ENCODE measurements at regions not wholly inside any gene's neighbourhood (a gene's known extent, or its start where the extent isn't known, plus 50 kb on each side); places are given as distances from the start of the nearest gene placed in this dataset.
"Not testable (repeated sequence)": the region's sequence is repeated elsewhere in the genome, so short reads cannot be mapped to it uniquely, and the experiment has no call there.

DNA sequence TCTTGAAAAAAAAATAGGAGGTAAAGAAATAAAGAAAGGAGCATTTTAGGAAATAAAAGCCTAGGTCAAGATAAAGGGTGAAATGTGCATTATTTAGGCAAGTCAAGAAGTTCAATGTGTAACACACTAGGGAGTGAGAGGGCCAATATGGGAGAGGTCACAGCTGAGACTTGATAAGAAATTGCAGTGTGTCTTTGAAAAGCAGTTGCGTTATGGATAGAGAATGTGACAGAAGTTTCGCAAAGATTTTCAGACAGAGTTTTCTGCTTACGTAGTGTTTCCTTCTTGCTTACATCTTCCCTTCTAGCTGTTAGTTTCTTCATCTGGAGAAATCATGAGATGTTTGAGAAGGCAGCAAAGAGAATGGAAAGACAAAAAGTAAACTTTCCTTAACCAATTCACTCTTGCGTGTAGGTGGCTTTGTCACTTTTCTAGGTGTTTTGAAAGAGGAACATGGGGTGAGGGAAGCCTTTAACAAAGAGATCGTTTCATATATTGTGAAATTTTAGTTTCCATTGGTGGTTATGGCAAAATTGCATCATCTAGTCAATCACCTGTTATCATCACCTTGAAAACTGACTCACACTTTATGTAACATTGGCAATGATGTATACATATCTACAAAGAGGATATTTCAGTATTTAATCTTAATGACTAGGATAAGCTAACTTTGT, 975.5 kb downstream of the OLFM4 start:
- DNase-seq: no peak

DNA sequence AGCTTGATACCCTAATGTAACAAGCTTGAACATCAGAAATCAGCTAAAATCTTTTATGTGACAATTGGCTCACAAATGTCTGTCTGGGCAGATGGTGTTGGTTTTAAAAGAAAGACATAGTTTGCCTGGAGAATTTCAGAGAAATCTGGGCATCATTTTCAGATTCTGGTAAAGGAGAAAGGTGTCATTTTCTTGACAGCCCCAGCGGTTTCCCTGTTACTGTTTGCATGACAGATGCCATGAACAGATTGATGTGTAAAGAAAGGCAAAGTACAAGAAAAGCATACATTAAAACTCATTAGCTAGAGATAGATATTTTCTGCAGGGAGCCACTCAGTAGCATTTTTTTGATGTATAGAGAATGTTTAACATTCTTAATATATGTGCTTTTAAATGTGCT, 987.9 kb downstream of the OLFM4 start:
- no peak for DNase-seq

DNA sequence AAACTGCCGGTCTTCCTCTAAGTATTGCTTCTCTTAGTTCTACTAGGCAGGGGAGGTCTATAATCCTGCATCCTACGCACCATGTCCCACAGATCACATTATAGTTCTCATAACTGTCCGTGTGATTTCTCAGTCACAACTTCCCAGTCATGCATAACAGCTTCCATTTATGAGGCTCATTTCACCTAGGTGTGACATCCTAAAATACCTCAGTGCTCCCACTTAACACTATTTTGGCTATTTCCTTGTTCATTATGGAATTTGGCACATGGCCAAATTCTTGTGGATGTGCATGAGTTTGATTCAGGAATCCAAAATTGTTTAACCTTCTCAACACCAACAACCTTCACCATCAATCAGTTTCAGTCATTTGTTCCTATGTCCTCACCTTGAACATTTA, 989.9 kb downstream of the OLFM4 start:
- DNase-seq: no peak

DNA sequence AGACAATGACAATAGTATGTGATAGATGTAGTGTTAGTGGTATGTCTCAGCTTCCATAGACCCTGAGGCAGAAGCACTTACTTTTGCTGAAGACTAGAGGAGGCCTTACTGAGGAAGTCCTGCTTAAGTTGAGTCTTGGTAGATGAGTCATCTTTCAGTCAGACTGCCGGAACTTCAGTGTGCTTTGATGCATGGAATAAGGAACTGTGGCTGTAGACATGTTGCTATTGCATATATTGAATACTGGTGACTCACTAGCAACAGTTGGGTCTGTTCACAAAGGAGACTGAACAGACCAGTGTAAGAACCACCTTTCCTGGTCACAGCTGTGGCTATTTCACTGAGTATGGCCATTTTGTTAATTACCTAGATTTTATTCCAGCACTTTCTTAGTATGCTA, 1000.6 kb downstream of the OLFM4 start:
- DNase-seq: no peak

DNA sequence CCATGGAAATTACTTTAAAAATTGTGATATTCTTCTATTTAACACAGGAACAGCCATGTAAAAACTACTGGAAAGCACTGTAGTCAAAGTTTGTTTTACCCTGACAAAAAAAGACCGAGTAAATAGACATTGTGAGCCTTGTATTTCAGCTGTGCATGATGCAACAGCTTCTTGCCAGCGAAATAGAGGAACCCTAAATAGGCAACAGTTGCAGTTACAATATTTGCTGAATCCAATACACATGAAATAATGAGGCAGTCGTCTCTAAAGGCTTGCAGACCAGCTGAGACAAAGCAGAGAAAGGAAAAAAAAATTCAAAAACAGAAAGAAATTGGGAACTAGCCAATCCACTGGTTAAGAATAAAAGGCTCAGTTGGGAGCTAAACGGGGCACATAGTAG, 1001.1 kb downstream of the OLFM4 start:
- no peak for DNase-seq

DNA sequence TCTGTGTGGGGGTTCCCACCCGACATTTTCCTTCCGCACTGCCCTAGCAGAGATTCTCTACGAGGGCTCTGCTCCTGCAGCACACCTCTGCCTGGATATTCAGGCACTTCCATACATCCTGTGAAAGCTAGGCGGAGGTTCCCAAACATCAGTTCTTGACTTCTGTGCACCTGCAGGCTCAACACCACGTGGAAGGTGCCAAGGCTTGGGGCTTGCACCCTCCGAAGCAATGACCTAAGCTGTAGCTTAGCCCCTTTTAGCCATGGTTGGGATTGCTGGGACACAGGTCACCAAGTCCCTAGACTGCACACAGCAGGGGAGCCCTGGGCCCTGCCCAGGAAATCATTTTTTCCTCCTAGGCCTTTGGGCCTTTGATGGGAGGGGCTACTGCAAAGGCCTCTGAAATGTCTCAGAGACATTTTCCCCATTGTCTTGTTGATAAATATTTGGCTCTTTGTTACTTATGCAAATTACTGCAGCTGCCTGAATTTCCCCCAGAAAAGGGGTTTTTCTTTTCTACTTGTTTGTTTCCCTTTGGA, 1004.8 kb downstream of the OLFM4 start:
- DNase-seq: no peak

DNA sequence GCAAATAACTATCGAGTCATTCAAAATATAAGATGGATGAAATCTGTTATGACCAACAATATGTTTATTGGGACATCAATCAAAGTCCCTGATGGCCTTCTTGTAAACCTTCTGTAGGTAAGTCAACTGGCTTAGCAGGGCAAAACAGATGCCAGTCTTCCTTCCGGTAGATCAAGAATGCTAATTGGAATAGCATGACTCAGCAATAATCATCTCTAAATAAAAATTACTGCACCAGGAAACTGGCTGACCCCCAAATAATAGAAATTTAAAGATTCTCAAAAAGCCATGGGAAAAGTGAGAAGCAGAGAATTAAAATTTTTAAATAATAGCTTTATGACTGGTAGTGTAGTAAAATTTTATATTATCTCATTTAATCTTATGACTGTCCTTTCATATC, 1005.4 kb downstream of the OLFM4 start:
- DNase-seq: no peak

DNA sequence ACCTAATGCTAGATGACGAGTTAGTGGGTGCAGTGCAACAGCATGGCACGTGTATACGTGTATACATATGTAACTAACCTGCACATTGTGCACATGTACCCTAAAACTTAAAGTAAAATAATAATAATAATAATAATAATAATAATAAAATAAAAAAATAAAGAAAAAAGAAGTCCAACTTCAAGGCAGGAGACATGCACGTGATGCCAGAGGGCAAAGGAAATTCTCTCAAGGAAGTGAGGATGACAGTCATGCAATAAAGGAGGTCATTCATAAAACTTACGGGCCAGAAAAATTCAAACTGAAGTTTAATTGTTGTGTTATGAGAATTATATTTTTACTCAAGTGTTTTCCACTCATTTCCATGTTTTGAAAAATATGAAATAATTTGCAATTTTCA, 1028.8 kb downstream of the OLFM4 start:
- DNase-seq: not testable (repeated sequence)

DNA sequence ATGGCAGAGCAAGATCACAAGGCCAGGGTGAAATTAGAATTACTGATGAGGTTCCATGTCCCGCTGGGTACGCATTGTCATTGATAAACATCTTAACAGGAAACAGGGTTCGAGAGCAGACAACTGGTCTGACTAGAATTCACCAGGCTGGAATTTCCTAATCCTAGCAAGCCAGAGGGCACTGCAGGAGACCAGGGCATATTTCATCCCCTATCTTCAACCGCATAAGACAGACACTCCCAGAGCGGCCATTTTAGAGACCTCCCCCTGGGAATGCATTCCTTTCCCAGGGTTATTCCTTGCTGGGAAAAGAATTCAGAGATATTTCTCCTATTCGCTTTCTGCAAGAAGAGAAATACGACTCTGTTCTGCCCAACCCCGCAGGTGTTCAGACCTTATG, 1041.3 kb downstream of the OLFM4 start:
- DNase-seq: not testable (repeated sequence)

DNA sequence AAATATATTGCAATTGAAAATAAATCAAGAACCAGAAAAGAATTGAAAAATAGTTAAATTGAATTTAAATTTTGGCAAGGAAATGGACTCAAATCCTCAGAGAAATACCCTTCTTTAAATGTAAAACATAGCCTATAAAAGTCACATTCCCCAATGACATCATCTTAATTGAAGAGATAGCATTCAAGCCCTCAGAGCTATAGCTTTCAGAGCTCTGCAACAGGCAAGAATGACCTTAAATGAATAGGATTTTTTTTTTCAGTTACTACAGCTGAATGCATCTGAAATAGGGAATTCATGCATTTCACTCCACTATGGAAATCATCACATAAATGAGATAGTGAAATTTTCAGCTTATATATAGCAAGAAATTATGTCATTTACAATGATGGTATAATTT, 1049.0 kb downstream of the OLFM4 start:
- no peak for DNase-seq

DNA sequence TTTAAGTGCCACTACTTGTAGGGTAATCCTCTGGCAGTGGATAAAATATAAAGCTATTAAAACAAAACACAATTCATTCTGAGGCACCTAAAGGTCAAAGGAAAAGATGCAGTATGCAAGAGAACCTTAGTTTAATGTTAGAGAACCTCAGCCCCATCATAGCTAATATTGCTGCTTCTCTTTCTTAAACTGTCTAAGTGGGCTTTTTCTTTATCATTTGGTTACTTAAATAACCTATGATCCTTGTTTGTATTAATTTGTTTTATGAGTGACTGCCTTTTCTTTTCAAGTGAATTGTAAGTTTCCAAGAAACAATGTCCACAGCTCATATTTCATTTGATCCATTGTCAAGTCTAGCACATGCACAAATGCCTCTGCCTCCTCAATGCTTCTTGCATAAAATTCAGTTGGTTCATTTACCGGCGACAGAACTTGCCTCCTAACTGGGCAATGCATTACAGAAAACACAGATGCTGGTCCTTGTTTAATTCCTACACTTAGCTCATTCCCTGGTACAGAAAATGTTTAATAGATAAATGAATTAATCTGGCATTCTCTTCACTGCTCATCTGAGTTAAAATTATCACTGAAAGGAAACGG, 1049.8 kb downstream of the OLFM4 start:
- no peak for DNase-seq

DNA sequence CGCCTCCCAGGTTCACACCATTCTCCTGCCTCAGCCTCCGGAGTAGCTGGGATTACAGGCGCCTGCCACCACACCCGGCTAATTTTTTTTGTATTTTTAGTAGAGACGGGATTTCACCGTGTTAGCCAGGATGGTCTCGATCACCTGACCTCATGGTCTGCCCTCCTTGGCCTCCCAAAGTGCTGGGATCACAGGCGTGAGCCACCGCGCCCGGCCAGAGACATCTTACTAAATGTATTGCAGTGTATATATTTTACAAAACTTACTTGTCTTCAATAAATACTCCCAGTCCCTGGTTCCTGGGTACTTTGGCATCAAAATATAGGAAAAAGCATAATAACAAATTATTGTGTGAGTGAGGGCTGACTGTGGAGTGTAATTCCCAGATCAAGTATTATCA, 1053.7 kb downstream of the OLFM4 start:
- DNase-seq: not testable (repeated sequence)

DNA sequence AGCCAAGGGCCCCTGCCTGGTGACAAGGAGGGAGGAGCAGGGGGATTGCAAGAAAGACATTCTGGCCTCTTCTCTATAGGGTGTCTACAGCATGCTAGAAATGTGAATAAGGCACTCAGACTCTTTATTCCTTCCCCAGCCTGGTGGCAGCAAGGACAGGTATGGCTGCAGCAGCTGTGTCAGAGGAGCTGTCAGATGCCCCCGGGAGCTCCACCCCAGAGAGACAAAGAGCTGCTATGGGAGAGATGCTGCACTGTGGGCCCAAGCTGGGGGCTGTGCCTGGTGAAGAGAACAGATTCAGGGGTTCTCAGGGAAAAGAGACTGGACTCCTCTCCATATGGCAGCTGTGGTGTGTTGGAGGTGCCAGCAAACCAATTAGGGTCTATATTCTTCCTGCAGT, 1063.3 kb downstream of the OLFM4 start:
- DNase-seq: no peak

DNA sequence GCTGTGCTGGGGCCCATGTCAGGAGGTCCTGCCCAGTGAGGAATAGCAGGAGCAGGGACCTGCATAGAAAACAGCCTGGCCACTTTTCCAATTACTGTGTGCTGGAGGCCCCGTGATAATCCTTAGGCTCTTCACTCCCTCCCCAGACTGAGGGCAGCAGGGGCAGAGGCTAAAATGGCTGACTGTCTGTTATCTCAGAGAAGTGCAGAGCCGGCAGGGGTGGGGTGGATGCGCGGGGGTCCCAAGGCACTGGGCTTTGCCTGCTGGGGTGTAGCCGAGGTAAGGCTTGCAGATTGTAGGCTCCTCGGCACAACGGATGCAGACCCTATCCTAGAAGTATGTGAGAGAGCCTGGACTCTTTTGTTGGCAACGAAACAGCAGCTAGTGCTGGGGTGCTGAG, 1064.1 kb downstream of the OLFM4 start:
- no peak for DNase-seq

DNA sequence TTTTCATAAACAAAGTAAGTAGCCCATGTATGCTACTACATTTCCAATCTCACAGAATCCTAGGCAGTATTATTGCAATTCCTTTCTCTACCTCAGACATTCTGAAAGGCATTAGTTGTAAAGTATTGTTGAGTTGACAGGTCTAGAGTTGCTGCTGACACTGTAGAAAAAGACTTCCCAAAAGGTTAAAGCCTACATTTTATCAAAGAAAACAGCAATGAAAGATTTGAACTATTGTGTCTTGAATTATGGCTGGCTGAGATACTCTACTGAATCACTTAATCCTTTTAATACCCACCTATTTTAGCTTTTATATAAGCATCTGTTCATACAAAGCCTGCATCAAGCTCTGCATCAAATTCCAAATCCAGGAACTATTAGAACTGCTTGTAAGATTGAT, 1082.0 kb downstream of the OLFM4 start:
- DNase-seq: no peak

DNA sequence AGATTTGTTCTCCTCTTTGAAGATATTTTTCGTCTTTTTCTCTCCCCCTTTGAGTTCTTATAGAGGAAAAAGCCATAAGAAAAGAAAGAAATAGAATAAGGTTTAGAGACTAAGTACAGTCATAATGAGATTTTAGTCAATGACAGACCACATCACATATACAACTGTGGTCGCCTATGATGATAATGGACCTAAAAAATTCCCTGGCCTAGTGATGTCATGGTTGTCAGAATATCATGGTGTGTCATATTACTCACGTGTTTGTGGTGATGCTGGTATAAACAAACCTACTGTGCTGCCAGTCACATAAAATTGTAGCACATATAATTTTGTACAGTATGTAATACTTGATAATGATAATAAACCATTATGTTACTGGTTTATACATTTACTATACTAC, 1096.1 kb downstream of the OLFM4 start:
- no peak for DNase-seq

DNA sequence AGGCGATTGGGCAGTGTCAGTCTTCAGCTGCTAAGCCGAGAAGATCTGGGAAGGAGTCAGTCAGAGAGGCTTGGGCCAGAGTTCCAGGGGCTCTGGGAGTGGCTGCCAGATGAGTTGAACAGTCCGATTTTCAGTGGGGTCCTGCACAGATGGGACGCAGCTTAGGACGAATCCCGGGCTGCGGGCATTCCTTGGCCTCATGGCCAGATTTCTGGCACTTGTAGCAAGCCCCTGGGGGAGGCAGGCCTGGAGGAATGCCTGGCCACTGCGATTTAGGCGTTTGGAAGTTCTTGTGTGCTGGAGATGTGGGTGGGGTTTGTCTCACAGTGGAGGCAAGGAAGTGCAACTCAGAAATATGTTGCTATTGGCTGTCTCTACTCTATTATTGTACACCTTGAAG, 1102.3 kb downstream of the OLFM4 start:
- not testable (repeated sequence) for DNase-seq

DNA sequence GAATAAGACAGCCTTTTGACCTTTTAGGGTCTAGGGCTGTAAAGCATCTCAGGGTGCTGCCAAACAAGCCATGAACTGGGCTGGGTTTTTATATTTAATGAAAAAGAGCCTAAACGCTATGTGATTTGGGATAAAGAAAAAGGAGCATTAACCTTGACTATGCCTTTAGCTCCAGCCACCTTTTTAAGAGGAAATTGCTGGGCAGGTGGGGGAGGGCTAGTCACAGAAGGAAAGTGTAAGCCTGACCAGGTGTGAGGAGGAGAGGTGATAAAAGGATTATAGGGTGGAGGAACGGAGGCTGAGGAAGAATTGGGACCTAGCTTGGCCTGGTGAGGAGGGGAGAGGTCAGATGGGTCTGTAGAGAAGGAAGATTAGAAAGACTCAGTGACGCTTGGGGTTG, 1102.8 kb downstream of the OLFM4 start:
- not testable (repeated sequence) for DNase-seq

DNA sequence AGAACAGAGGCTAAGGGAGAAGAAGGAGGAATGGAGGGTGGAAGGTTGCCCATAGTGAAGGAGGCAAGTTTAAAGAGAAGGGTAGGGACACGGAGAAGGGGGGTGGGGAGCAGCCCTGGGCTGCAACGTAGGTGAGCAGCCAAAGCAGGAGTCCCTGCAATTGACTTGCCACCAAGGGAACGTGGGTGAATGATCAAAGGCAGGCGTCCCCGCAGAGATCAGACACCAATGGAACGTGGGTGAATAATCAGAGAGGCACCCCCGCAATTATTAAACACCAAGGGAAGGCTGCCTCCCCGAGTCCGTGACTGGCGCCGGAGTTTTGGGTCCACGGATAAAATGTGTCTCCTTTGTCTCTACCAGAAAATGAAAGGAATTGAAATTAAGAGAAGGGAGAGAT, 1103.5 kb downstream of the OLFM4 start:
- not testable (repeated sequence) for DNase-seq

DNA sequence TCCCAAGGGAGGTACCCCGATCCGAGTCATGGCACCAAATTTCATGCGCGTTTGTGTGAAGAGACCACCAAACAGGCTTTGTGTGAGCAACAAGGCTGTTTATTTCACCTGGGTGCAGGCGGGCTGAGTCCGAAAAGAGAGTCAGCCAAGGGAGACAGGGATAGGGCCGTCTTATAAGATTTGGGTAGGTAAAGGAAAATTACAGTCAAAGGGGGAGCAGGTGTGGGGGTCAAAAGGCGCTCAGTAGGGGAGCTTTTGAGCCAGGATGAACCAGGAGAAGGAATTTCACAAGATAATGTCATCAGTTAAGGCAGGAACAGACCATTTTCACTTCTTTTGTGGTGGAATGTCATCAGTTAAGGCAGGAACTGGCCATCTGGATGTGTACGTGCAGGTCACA, 1104.1 kb downstream of the OLFM4 start:
- not testable (repeated sequence) for DNase-seq

DNA sequence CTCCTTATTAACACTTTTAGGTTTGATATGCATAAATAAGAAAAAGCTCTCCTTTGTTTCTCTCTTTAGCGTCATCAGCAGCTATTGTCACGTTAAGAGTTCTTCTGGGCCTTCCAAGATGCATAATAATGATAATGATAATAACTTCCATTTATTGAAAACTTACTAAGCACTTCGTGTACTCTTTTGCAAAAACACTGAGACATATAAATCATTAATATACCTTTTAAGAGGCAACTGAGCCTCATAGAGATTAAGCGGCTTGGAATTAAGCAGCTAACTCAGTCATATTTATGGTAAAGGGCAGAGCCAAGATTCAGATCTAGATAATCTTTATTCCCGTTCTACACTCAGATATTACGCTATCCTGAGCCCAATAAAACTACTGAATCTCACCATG, 1105.1 kb downstream of the OLFM4 start:
- DNase-seq: no peak

DNA sequence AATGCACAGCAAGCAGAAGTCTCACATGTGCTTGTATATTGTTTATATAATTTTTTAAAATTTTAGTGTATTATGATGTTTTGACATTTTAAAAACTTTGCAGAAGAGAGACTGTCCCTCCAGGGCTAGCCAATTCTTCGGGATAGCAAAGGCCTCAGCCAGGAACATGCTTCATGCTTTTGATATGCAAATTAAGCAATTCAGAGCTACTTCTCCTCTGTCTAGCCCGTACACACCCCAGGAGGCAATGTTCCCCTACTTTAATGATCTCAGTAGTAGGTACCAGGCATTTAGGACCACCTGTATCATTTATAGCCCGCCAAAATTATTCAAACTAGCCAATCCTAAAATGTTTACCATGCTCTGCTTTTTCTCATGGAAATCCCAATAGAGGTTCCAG, 1116.2 kb downstream of the OLFM4 start:
- DNase-seq: no peak

DNA sequence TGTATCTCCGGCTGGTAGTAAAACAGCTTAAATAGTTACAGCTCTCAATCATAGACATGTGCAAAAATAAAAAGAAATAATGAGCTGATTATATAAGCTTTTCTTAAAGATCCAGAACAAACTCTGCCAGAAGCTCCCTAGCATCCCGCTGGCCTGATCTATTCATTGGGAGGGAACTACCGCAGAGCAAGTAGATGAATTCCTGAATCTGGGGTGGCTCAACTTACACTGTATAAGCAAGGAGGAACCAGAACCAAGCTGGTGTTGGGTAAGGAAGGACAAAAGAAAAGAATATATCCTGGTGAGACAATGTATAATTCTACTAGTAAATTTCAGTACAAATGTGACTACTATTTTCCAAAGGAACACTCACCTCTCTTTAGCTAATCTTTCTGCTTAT, 1122.2 kb downstream of the OLFM4 start:
- no peak for DNase-seq

DNA sequence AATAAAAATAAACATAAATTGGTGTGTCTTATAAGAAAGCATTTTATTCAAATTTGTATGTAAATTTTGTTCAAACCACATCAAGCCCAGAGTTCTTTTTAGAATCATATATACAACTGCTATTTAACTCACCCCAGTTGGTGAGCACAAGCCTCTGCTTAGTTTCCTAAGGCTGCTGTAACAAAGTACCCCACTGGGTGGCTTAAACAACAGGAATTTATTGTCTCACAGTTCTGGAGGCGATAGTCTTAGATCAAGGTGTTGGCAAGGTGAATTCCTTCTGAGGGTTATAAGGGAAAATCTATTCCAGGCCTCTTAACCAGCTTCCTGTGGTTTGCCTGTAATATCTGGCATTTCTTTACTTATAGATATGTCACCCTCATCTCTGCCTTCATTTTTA, 1133.5 kb downstream of the OLFM4 start:
- DNase-seq: no peak
